Cardiac muscle cell (in vitro differentiated cells and primary cell): ENCODE measurements at regions not wholly inside any gene's neighbourhood (a gene's known extent, or its start where the extent isn't known, plus 50 kb on each side); places are given as distances from the start of the nearest gene placed in this dataset.
"Not testable (repeated sequence)": the region's sequence is repeated elsewhere in the genome, so short reads cannot be mapped to it uniquely, and the experiment has no call there.

Experiments
- DNase-seq, 2 donors: peaks; one replicate each; pipeline versions ENCODE4 v3.0.0 to v3.0.0-alpha.2; 2010 to 2017; ENCODE audit warnings: low read depth in 1 of 2, low spot score in 1 of 2
- H3K27ac ChIP-seq: fragments of 200-600 bp; sonication (generic); 2 replicates; pipeline ENCODE4 v1.5.1; 2016
- H3K27me3 ChIP-seq: fragments of 200-600 bp; sonication (generic); 2 replicates; pipeline ENCODE4 v1.6.0; 2016; ENCODE audit warnings: control low read depth
- H3K36me3 ChIP-seq: fragments of 200-600 bp; sonication (generic); 2 replicates; pipeline ENCODE4 v1.5.1; 2016; ENCODE audit warnings: control low read depth
- H3K4me1 ChIP-seq: fragments of 200-600 bp; sonication (generic); 2 replicates; pipeline ENCODE4 v1.8.1; 2017; ENCODE audit warnings: low read depth, mild to moderate bottlenecking, mixed run types
- H3K4me3 ChIP-seq: fragments of 200-600 bp; sonication (generic); 2 replicates; pipeline ENCODE4 v1.5.1; 2016; ENCODE audit warnings: mild to moderate bottlenecking
- H3K9me3 ChIP-seq: fragments of 200-600 bp; sonication (generic); 2 replicates; pipeline ENCODE4 v1.5.1; 2017; ENCODE audit warnings: low read depth, mild to moderate bottlenecking, control low read depth
- TF ChIP-seq, protein P1 (sequence below): IDR thresholded peaks from 2 replicates; pipeline ENCODE4 v1.5.1; 2012; ENCODE audit warnings: low read depth, mild to moderate bottlenecking, low read length

- H3K27ac ChIP-seq, result no peak overlapping the region
- no peak for DNase-seq
- no peaks in the 10 kb centered on the region for H3K36me3 ChIP-seq
- TF ChIP-seq, protein P1, sequence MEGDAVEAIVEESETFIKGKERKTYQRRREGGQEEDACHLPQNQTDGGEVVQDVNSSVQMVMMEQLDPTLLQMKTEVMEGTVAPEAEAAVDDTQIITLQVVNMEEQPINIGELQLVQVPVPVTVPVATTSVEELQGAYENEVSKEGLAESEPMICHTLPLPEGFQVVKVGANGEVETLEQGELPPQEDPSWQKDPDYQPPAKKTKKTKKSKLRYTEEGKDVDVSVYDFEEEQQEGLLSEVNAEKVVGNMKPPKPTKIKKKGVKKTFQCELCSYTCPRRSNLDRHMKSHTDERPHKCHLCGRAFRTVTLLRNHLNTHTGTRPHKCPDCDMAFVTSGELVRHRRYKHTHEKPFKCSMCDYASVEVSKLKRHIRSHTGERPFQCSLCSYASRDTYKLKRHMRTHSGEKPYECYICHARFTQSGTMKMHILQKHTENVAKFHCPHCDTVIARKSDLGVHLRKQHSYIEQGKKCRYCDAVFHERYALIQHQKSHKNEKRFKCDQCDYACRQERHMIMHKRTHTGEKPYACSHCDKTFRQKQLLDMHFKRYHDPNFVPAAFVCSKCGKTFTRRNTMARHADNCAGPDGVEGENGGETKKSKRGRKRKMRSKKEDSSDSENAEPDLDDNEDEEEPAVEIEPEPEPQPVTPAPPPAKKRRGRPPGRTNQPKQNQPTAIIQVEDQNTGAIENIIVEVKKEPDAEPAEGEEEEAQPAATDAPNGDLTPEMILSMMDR, result no peak
- H3K27me3 ChIP-seq, result no peaks in the 10 kb centered on the region
- H3K4me1 ChIP-seq, result no peaks in the 10 kb centered on the region
- no peak overlapping the region for H3K4me3 ChIP-seq
- no peaks in the 10 kb centered on the region for H3K9me3 ChIP-seq
Measured at GRCh38 chr12:33054371-33054770, 157.8 kb upstream of the PKP2 start.

DNA sequence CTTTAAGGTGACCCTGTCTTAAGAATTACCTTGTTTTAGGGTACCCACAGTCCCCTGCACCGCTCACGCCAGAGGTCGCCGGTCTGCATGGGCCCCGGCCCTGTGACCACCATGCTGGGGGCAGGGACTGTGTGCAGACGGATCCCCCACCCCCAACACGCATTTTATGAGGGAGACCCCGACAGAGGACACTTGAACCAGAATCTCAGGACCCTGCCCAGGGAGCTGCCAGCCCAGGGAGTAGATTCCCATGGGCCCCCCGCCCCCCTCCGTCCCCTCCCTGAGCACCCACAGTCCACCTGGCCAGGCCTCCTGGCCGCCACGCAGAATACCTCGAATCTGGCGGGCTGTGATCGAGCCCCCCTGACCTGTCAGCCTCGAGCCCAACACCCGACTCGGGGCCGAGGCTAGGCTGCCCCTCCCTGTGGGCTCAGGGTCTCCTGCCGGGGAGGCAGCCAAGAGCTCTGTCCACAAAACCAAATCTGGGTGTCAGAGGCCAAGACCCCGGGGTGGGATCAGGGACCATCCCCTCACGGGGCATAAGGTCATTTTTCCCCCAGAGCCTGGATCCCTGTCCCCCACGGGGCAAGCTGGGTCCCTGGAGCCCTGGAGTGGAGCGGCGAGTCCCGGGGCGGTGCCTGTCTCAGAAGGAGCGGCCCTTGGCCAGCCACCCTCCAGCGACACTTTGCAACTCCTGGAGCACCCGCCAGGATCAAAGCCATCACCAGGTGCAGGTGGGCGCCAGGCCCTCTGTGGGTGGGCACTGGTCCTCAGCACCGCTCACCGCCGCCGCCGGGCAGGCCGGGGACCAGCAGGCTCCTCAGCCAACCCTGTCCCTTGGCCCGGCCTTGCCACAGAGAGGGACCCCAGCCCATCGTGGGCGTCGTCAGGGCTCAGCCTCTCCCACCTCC is 155.8 kb upstream of the PKP2 start:
- TF ChIP-seq, protein P1, result no peak
- no peak for DNase-seq
- no peaks in the 10 kb centered on the region for H3K27me3 ChIP-seq

DNA sequence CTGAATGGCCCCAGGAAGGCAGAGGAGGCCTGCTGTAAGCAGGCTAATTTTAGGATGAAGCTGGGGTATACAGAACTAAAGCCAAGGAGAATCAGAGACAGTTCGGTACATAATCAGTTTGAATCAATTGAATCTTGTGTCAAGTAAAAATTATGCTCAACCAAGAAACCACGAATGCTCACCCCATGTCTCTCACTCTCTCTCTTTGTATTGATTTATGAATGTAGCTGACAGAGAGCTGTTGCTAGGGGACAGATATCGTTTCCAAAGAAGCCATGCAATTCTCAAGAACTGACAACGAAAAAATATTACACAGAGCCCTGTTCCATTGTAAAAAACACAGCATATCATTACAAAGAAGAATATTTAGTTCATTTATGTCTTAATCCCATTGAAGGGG is 151.1 kb upstream of the PKP2 start:
- Histone ChIP-seq H3K27me3 (no peaks in the 10 kb centered on the region), H3K4me1 (no peaks in the 10 kb centered on the region), H3K4me3 (no peak overlapping the region), H3K27ac (no peak overlapping the region), H3K9me3 (no peaks in the 10 kb centered on the region), H3K36me3 (no peaks in the 10 kb centered on the region)
- no peak for DNase-seq
- TF ChIP-seq, protein P1, result no peak

More for the DNA sequence above, 155.8 kb upstream of the PKP2 start:
- Histone ChIP-seq H3K9me3 (no peaks in the 10 kb centered on the region), H3K36me3 (no peaks in the 10 kb centered on the region), H3K27ac (no peak overlapping the region), H3K4me1 (no peaks in the 10 kb centered on the region), H3K4me3 (no peak overlapping the region)

GRCh38 chr12:33044447-33044846 is 147.9 kb upstream of the PKP2 start:
- no peaks in the 10 kb centered on the region for H3K4me1 ChIP-seq
- H3K4me3 ChIP-seq, result no peak overlapping the region
- H3K27ac ChIP-seq, result no peak overlapping the region
- DNase-seq, result no peak
- H3K9me3 ChIP-seq, result no peaks in the 10 kb centered on the region
- no peaks in the 10 kb centered on the region for H3K27me3 ChIP-seq
- TF ChIP-seq, protein P1, result no peak
- H3K36me3 ChIP-seq, result no peaks in the 10 kb centered on the region

GRCh38 chr12:33041562-33041961 is 145.0 kb upstream of the PKP2 start:
- Histone ChIP-seq H3K4me3 (no peak overlapping the region), H3K4me1 (no peaks in the 10 kb centered on the region), H3K9me3 (no peaks in the 10 kb centered on the region), H3K36me3 (no peaks in the 10 kb centered on the region), H3K27ac (no peak overlapping the region), H3K27me3 (no peaks in the 10 kb centered on the region)
- no peak for DNase-seq
- TF ChIP-seq, protein P1, result no peak

GRCh38 chr12:33033999-33034398 is 137.4 kb upstream of the PKP2 start:
- H3K9me3 ChIP-seq, DNase-seq, H3K4me1 ChIP-seq, H3K27ac ChIP-seq, H3K4me3 ChIP-seq, H3K27me3 ChIP-seq, H3K36me3 ChIP-seq: not testable (repeated sequence)
